WTC11 (cell line): ENCODE measurements at regions not wholly inside any gene's neighbourhood (a gene's known extent, or its start where the extent isn't known, plus 50 kb on each side); places are given as distances from the start of the nearest gene placed in this dataset.

Experiments used
- ATAC-seq: fragments of 200-7000 bp; cut with Tn5 transposase; 2 replicates; pipeline ENCODE4 v1.10.0; 2021; ENCODE audit warnings: mild to moderate bottlenecking, moderate library complexity
- CTCF ChIA-PET: fragments of 300-600 bp; sonication (Branson Sonifier 250); formaldehyde crosslinking; loops from one replicate; lab custom pipeline; 2021; ENCODE audit warnings: antibody characterized with exemption; lab: Charles Lee
- POLR2A ChIA-PET: fragments of 350-600 bp; sonication (Branson Sonifier 250); formaldehyde crosslinking; loops from one replicate; lab custom pipeline; 2021; ENCODE audit warnings: antibody characterized with exemption; lab: Charles Lee
- DNase-seq: peaks from one replicate; pipeline ENCODE4 v3.0.0; 2021; ENCODE audit warnings: low spot score
- H3K27ac Mint-ChIP-seq: 2 replicates; pipeline ENCODE4 v1.8.0; 2021; ENCODE audit warnings: mixed read lengths
- H3K27me3 Mint-ChIP-seq: 2 replicates; pipeline ENCODE4 v1.8.0; 2021; ENCODE audit warnings: low read depth, mild to moderate bottlenecking, moderate library complexity, mixed read lengths
- H3K36me3 Mint-ChIP-seq: 2 replicates; pipeline ENCODE4 v1.8.0; 2021; ENCODE audit warnings: mixed read lengths
- H3K4me1 Mint-ChIP-seq: 2 replicates; pipeline ENCODE4 v1.8.0; 2022; ENCODE audit warnings: mixed read lengths
- H3K4me3 Mint-ChIP-seq: 2 replicates; pipeline ENCODE4 v1.8.0; 2021; ENCODE audit warnings: mild to moderate bottlenecking, moderate library complexity, mixed read lengths
- H3K9me3 Mint-ChIP-seq: 2 replicates; pipeline ENCODE4 v1.8.0; 2021; ENCODE audit warnings: mixed read lengths
- AR ChIP-seq: fragments of 250-450 bp; sonication (Bioruptor Pico); IDR thresholded peaks from 2 replicates; pipeline ENCODE4 v1.9.0; 2021; ENCODE audit warnings: mild to moderate bottlenecking
- CREB1 ChIP-seq: sonication (generic); formaldehyde crosslinking; IDR thresholded peaks from 2 replicates; pipeline ENCODE4 v1.8.0; 2023; ENCODE audit warnings: mild to moderate bottlenecking, missing genetic modification reagents
- ESRRA ChIP-seq: sonication (generic); formaldehyde crosslinking; IDR thresholded peaks from 2 replicates; pipeline ENCODE4 v1.8.1; 2022; ENCODE audit warnings: mild to moderate bottlenecking, missing genetic modification reagents, borderline replicate concordance
- GRHL2 ChIP-seq: fragments of 250-450 bp; sonication (Bioruptor Pico); IDR thresholded peaks from 2 replicates; pipeline ENCODE4 v1.8.0; 2022; ENCODE audit warnings: mild to moderate bottlenecking, moderate library complexity; ENCODE audit not compliant: insufficient replicate concordance, severe bottlenecking
- IRF2 ChIP-seq: sonication (generic); formaldehyde crosslinking; IDR thresholded peaks from 2 replicates; pipeline ENCODE4 v1.8.0; 2022; ENCODE audit warnings: low read depth, missing genetic modification reagents, borderline replicate concordance
- MXD4 ChIP-seq: fragments of 250-450 bp; sonication (Bioruptor Pico); IDR thresholded peaks from 2 replicates; pipeline ENCODE4 v1.8.0; 2021; ENCODE audit warnings: mild to moderate bottlenecking, moderate library complexity, borderline replicate concordance
- MYBL2 ChIP-seq: sonication (generic); formaldehyde crosslinking; IDR thresholded peaks from 2 replicates; pipeline ENCODE4 v1.8.1; 2023; ENCODE audit warnings: mild to moderate bottlenecking, moderate library complexity, missing genetic modification reagents
- NFYB ChIP-seq: sonication (generic); formaldehyde crosslinking; conservative IDR thresholded peaks from 2 replicates; pipeline ENCODE4 v1.8.0; 2022; ENCODE audit warnings: low read depth, missing genetic modification reagents
- NR1H2 ChIP-seq: sonication (generic); formaldehyde crosslinking; IDR thresholded peaks from 2 replicates; pipeline ENCODE4 v1.9.0; 2021; ENCODE audit warnings: mild to moderate bottlenecking, moderate library complexity, missing genetic modification reagents
- SOX15 ChIP-seq: fragments of 250-450 bp; sonication (Bioruptor Pico); IDR thresholded peaks from 2 replicates; pipeline ENCODE4 v1.9.0; 2021; ENCODE audit warnings: mild to moderate bottlenecking
- TEAD4 ChIP-seq: sonication (generic); formaldehyde crosslinking; IDR thresholded peaks from 2 replicates; pipeline ENCODE4 v1.8.0; 2022; ENCODE audit warnings: mild to moderate bottlenecking, missing genetic modification reagents
- ZNF138 ChIP-seq: sonication (generic); formaldehyde crosslinking; conservative IDR thresholded peaks from 2 replicates; pipeline ENCODE4 v1.8.1; 2022; ENCODE audit warnings: mild to moderate bottlenecking, moderate library complexity, missing genetic modification reagents
- ZNF416 ChIP-seq: fragments of 250-450 bp; sonication (Bioruptor Pico); IDR thresholded peaks from 2 replicates; pipeline ENCODE4 v1.9.0; 2021; ENCODE audit warnings: mild to moderate bottlenecking, inconsistent platforms
- TF ChIP-seq, protein P1 (sequence below): fragments of 250-450 bp; sonication (Bioruptor Pico); conservative IDR thresholded peaks from 2 replicates; pipeline ENCODE4 v1.9.0; 2021; ENCODE audit warnings: mild to moderate bottlenecking
- TF ChIP-seq, protein P2 (sequence below): fragments of 250-450 bp; sonication (Bioruptor Pico); IDR thresholded peaks from 2 replicates; pipeline ENCODE4 v2.1.2; 2022; ENCODE audit warnings: mild to moderate bottlenecking, moderate library complexity
- TF ChIP-seq, protein P3 (sequence below): sonication (generic); formaldehyde crosslinking; IDR thresholded peaks from 2 replicates; pipeline ENCODE4 v1.8.1; 2022; ENCODE audit warnings: low read depth, mild to moderate bottlenecking, moderate library complexity, missing genetic modification reagents, borderline replicate concordance
- TF ChIP-seq, protein P4 (sequence below): sonication (generic); formaldehyde crosslinking; IDR thresholded peaks from 2 replicates; pipeline ENCODE4 v1.8.1; 2023; ENCODE audit warnings: mild to moderate bottlenecking, missing genetic modification reagents, borderline replicate concordance

- TF ChIP-seq NFYB (CRISPR knock-in tag): no peak
- TF ChIP-seq, protein P1, sequence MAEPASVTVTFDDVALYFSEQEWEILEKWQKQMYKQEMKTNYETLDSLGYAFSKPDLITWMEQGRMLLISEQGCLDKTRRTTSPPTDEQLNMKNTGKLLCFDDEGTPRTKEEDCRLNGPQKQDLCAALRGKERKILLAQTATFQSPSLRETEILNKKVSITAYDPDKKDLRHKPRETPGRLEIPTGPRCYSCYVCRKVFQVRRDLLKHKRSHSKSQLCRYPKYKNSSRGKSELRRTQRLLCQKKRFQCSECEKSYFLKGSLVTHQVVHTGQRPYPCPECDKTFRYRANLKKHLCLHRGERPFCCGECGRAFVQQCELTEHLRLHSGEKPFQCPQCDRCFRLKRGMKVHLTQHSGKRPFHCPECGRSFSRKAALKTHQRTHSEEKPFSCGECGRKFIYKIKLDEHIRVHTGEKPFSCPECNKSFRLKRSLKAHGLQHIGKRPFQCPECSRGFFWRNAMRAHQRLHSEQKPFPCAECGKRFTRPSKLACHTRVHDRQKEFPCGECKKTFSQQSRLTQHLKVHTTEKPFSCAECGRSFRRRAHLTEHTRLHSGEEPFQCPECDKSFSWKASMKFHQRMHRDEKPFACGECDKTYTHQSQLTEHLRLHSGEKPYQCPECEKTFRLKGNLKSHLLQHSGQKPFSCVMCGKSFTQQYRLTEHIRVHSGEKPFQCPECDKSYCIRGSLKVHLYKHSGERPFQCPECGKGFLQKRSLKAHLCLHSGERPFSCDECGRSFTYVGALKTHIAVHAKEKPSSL (CRISPR knock-in tag): no peak
- no peak for TF ChIP-seq SOX15 (CRISPR knock-in tag)
- TF ChIP-seq ZNF138 (CRISPR knock-in tag): no peak
These were observed 622.0 kb upstream of the DAB2 start (continued) for GRCh38 chr5:40046792-40047191.

DNA sequence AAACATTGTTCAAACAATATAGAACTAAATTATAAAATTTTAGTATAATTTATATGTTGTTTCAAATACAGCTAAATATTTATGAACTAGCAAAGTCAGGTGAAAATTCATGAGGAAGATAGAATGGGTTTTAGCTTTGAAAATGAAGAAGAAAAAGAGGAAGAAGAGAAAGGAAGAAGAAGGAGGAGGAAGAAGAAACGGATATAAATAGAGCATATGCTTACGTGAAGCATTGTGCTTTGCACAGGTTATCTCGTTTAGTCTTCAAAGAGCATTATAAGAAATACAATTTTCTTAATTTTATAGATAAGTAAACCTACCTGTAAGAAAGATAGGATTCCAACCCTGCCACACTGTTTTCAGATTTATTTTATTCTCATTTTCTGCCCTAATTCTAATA, 620.6 kb upstream of the DAB2 start:
- H3K27ac Mint-ChIP-seq: no peak overlapping the region
- no peak for ATAC-seq
- no peaks in the 10 kb centered on the region; the same call in 1 of the 2 replicates for H3K36me3 Mint-ChIP-seq
- DNase-seq: no peak
- TF ChIP-seq NR1H2 (CRISPR knock-in tag) (no peak), ESRRA (no peak), ZNF416 (no peak), GRHL2 (CRISPR knock-in tag) (no peak), MXD4 (CRISPR knock-in tag) (no peak), CREB1 (CRISPR knock-in tag) (no peak), MYBL2 (CRISPR knock-in tag) (no peak), AR (CRISPR knock-in tag) (no peak), IRF2 (no peak), TEAD4 (CRISPR knock-in tag) (no peak)
- TF ChIP-seq, protein P2, sequence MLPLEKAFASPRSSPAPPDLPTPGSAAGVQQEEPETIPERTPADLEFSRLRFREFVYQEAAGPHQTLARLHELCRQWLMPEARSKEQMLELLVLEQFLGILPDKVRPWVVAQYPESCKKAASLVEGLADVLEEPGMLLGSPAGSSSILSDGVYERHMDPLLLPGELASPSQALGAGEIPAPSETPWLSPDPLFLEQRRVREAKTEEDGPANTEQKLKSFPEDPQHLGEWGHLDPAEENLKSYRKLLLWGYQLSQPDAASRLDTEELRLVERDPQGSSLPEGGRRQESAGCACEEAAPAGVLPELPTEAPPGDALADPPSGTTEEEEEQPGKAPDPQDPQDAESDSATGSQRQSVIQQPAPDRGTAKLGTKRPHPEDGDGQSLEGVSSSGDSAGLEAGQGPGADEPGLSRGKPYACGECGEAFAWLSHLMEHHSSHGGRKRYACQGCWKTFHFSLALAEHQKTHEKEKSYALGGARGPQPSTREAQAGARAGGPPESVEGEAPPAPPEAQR (CRISPR knock-in tag): no peak
- TF ChIP-seq, protein P3, sequence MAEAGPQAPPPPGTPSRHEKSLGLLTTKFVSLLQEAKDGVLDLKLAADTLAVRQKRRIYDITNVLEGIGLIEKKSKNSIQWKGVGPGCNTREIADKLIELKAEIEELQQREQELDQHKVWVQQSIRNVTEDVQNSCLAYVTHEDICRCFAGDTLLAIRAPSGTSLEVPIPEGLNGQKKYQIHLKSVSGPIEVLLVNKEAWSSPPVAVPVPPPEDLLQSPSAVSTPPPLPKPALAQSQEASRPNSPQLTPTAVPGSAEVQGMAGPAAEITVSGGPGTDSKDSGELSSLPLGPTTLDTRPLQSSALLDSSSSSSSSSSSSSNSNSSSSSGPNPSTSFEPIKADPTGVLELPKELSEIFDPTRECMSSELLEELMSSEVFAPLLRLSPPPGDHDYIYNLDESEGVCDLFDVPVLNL: no peak
- TF ChIP-seq, protein P4, sequence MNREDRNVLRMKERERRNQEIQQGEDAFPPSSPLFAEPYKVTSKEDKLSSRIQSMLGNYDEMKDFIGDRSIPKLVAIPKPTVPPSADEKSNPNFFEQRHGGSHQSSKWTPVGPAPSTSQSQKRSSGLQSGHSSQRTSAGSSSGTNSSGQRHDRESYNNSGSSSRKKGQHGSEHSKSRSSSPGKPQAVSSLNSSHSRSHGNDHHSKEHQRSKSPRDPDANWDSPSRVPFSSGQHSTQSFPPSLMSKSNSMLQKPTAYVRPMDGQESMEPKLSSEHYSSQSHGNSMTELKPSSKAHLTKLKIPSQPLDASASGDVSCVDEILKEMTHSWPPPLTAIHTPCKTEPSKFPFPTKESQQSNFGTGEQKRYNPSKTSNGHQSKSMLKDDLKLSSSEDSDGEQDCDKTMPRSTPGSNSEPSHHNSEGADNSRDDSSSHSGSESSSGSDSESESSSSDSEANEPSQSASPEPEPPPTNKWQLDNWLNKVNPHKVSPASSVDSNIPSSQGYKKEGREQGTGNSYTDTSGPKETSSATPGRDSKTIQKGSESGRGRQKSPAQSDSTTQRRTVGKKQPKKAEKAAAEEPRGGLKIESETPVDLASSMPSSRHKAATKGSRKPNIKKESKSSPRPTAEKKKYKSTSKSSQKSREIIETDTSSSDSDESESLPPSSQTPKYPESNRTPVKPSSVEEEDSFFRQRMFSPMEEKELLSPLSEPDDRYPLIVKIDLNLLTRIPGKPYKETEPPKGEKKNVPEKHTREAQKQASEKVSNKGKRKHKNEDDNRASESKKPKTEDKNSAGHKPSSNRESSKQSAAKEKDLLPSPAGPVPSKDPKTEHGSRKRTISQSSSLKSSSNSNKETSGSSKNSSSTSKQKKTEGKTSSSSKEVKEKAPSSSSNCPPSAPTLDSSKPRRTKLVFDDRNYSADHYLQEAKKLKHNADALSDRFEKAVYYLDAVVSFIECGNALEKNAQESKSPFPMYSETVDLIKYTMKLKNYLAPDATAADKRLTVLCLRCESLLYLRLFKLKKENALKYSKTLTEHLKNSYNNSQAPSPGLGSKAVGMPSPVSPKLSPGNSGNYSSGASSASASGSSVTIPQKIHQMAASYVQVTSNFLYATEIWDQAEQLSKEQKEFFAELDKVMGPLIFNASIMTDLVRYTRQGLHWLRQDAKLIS: no peak
- POLR2A ChIA-PET: no interaction called here
- no peaks in the 10 kb centered on the region; the same call in 1 of the 2 replicates for H3K27me3 Mint-ChIP-seq
- no peaks in the 10 kb centered on the region for H3K4me1 Mint-ChIP-seq
- peaks cover 6% of the 10 kb centered on the region for H3K9me3 Mint-ChIP-seq
- CTCF ChIA-PET: no interaction called here
- H3K4me3 Mint-ChIP-seq: no peak overlapping the region
